K562 (cell line): ENCODE measurements at regions not wholly inside any gene's neighbourhood (a gene's known extent, or its start where the extent isn't known, plus 50 kb on each side); places are given as distances from the start of the nearest gene placed in this dataset.

Source experiments
- ATAC-seq: fragments of 200-7000 bp; cut with Tn5 transposase; 3 replicates; pipeline ENCODE4 v1.9.1; 2020; ENCODE audit warnings: moderate library complexity
- BruUV-seq: library from RNA; stranded (reverse); fragments of 400-500 nt; replicated peaks from 2 replicates; lab custom pipeline; 2021; lab: Mats Ljungman, UMichigan
- CTCF ChIA-PET: fragments of 300-600 bp; formaldehyde crosslinking; extraction: SDS; loops from one replicate; lab custom pipeline; 2021; ENCODE audit warnings: low intra/inter-chr PET ratio; lab: Yijun Ruan, JAX
- POLR2A ChIA-PET: fragments of 300-600, 350-650 bp; sonication (Branson Sonifier 250); formaldehyde crosslinking; extraction: SDS; loops from one replicate; lab custom pipeline; 2021; ENCODE audit warnings: antibody characterized with exemption, inconsistent platforms; lab: Yijun Ruan, JAX
- DNase-seq, 4 experiments: peaks; one replicate each; pipeline versions ENCODE4 v3.0.0 to v3.0.0-alpha.2; 2011 to 2018; ENCODE audit warnings: low spot score in 3 of 4, mixed read lengths in 3 of 4; ENCODE audit errors: extremely low read depth in 1 of 4
- FAIRE-seq: peaks from 2 replicates; lab custom pipeline; 2011; peaks lifted over from hg19 to GRCh38; lab: Jason Lieb, UNC
- H2AFZ ChIP-seq: 2 replicates; pipeline ENCODE4 v1.6.0; 2011; ENCODE audit warnings: low read depth, low read length, control low read depth, inconsistent platforms
- H3K27ac ChIP-seq: fragments of 200-600 bp; 3 replicates; pipeline ENCODE4 v1.8.0; 2011; ENCODE audit warnings: low read depth, mild to moderate bottlenecking, control low read depth, inconsistent platforms, low read length, moderate library complexity, mixed read lengths; ENCODE audit errors: extremely low read depth
- H3K27me3 ChIP-seq, 2 experiments: fragments of 300-600 bp in 1 of 2; 2 replicates in 1 of 2; 3 replicates in 1 of 2; pipeline versions ENCODE4 v1.6.0 to v1.8.0; 2011; ENCODE audit warnings: inconsistent platforms in 2 of 2, low read length in 2 of 2, mild to moderate bottlenecking in 1 of 2, mixed read lengths in 1 of 2, moderate library complexity in 1 of 2; ENCODE audit not compliant: control insufficient read depth in 2 of 2, insufficient read depth in 2 of 2
- H3K36me3 ChIP-seq: fragments of 300-600 bp; 3 replicates; pipeline ENCODE4 v1.8.0; 2011; ENCODE audit warnings: mild to moderate bottlenecking, low read length, inconsistent platforms; ENCODE audit not compliant: control insufficient read depth, insufficient read depth
- H3K4me1 ChIP-seq, 2 experiments: fragments of 200-600 bp in 1 of 2; replicated peaks in 1 of 2; 2 replicates in 1 of 2; 3 replicates in 1 of 2; pipeline versions ENCODE4 v1.5.1 to v1.8.0; 2011; ENCODE audit warnings: inconsistent platforms in 2 of 2, low read length in 2 of 2, mild to moderate bottlenecking in 1 of 2, mixed read lengths in 1 of 2, moderate library complexity in 1 of 2; ENCODE audit not compliant: control insufficient read depth in 2 of 2, insufficient read depth in 2 of 2
- H3K4me2 ChIP-seq: 2 replicates; pipeline ENCODE4 v1.6.1; 2011; ENCODE audit warnings: low read length, control low read depth, inconsistent platforms, mixed read lengths; ENCODE audit not compliant: insufficient read depth
- H3K4me3 ChIP-seq: fragments of 200-600 bp; sonication (generic), shearing (Covaris generic); 2 replicates; pipeline ENCODE4 v1.5.1; 2016; ENCODE audit warnings: control low read depth, inconsistent platforms
- H3K79me2 ChIP-seq: fragments of 200-600 bp; 3 replicates; pipeline ENCODE4 v1.8.0; 2011; ENCODE audit warnings: low read length, inconsistent platforms; ENCODE audit not compliant: control insufficient read depth, insufficient read depth
- H3K9ac ChIP-seq, 2 experiments: 2 replicates each; pipeline versions ENCODE4 v1.6.0 to v1.6.1; 2011; ENCODE audit warnings: low read depth in 2 of 2, low read length in 2 of 2, control low read depth in 1 of 2, inconsistent platforms in 1 of 2, mild to moderate bottlenecking in 1 of 2, mixed read lengths in 1 of 2; ENCODE audit not compliant: insufficient read depth in 1 of 2
- H3K9me1 ChIP-seq: one replicate; pipeline ENCODE4 v1.6.0; 2011; ENCODE audit warnings: inconsistent platforms, mild to moderate bottlenecking, low read length, moderate library complexity; ENCODE audit not compliant: control insufficient read depth, insufficient read depth
- H3K9me3 ChIP-seq: replicated peaks from 2 replicates; pipeline ENCODE4 v1.5.1; 2011; ENCODE audit warnings: low read depth, low read length, inconsistent platforms; ENCODE audit not compliant: control insufficient read depth, insufficient read depth
- H4K20me1 ChIP-seq: replicated peaks from 2 replicates; pipeline ENCODE4 v1.6.1; 2011; ENCODE audit warnings: low read length, inconsistent platforms, mixed read lengths; ENCODE audit not compliant: control insufficient read depth, insufficient read depth
- CBX5 ChIP-seq: IDR thresholded peaks from 2 replicates; pipeline ENCODE4 v1.6.1; 2014; ENCODE audit warnings: low read depth, borderline replicate concordance
- E2F8 ChIP-seq: fragments of 450-650 bp; IDR thresholded peaks from 2 replicates; pipeline ENCODE4 v1.7.1; 2018; ENCODE audit warnings: mild to moderate bottlenecking, low read depth; ENCODE audit not compliant: partially characterized antibody
- ELF2 ChIP-seq: fragments of 250-450 bp; sonication (Bioruptor Pico); IDR thresholded peaks from 2 replicates; pipeline ENCODE4 v1.5.0; 2021; ENCODE audit warnings: mild to moderate bottlenecking
- FOXK1 ChIP-seq: sonication (generic); formaldehyde crosslinking; IDR thresholded peaks from 2 replicates; pipeline ENCODE4 v1.8.0; 2022; ENCODE audit warnings: missing genetic modification reagents, mild to moderate bottlenecking, borderline replicate concordance
- KAT7 ChIP-seq: sonication (generic); formaldehyde crosslinking; IDR thresholded peaks from 2 replicates; pipeline ENCODE4 v1.8.0; 2022; ENCODE audit warnings: missing genetic modification reagents, mild to moderate bottlenecking, borderline replicate concordance
- KLF16 ChIP-seq: IDR thresholded peaks from 2 replicates; pipeline ENCODE4 v1.6.1; 2016; ENCODE audit warnings: antibody characterized with exemption
- NR1H2 ChIP-seq: sonication (generic); formaldehyde crosslinking; IDR thresholded peaks from 2 replicates; pipeline ENCODE4 v1.4.0; 2020; ENCODE audit warnings: mild to moderate bottlenecking, missing genetic modification reagents
- PRPF4 ChIP-seq: fragments of 200-400 bp; formaldehyde crosslinking; IDR thresholded peaks from one replicate; pipeline ENCODE4 v1.6.1; 2017; ENCODE audit warnings: low read length, low read depth, mild to moderate bottlenecking; ENCODE audit not compliant: insufficient read depth, poor library complexity, severe bottlenecking
- TRIM25 ChIP-seq: fragments of 450-650 bp; IDR thresholded peaks from 2 replicates; pipeline ENCODE4 v1.7.0; 2016; ENCODE audit warnings: borderline replicate concordance
- TSC22D4 ChIP-seq: fragments of 450-650 bp; IDR thresholded peaks from 2 replicates; pipeline ENCODE4 v1.6.1; 2016; ENCODE audit warnings: missing genetic modification characterization, missing biosample characterization, control low read depth
- USF1 ChIP-seq: sonication (generic); formaldehyde crosslinking; IDR thresholded peaks from 2 replicates; pipeline ENCODE4 v1.9.0; 2022; ENCODE audit warnings: mild to moderate bottlenecking, missing genetic modification reagents
- ZNF436 ChIP-seq: fragments of 250-450, 450-650 bp; sonication (Bioruptor Pico); formaldehyde crosslinking; IDR thresholded peaks from 2 replicates; pipeline ENCODE4 v1.7.0; 2020; ENCODE audit warnings: mild to moderate bottlenecking
- WGBS: fragments of 100-300 bp; shearing (Covaris generic); methylation state at CpG from one replicate; pipeline ENCODE4 v1.1.6; 2016; ENCODE audit warnings: low coverage, mixed read lengths; ENCODE audit not compliant: insufficient coverage; ENCODE audit errors: missing lambda C conversion rate; 5-methylcytosine and 5-hydroxymethylcytosine counted together
- in situ Hi-C: fragments of 300-500 bp; cut with MboI; formaldehyde crosslinking; loops from 4 replicates; pipeline ENCODE4 v1.15.0; 2018; ENCODE audit warnings: inconsistent platforms, mixed read lengths
- intact Hi-C: fragments of 100-400 bp; cut with micrococcal nuclease; formaldehyde crosslinking; loops from 2 replicates; pipeline ENCODE4 v1.14.2; 2022

GRCh38 chr7:47707583-47707982 lies 125.7 kb upstream of the TNS3 start:
- FAIRE-seq (no peak), DNase-seq (no peak), ATAC-seq (no peak)
- Histone ChIP-seq H3K4me2 (no peak overlapping the region), H3K4me3 (no peak overlapping the region), H3K27me3 (peaks cover 3 to 17% of the 10 kb centered on the region in 2 experiments; a peak in 4 of 5 replicates), H3K79me2 (no peaks in the 10 kb centered on the region), H3K4me1 (no peaks in the 10 kb centered on the region)
- intact Hi-C loops: no loop called here
- WGBS: 14% methylated on average over 6 of the region's 6 CpGs
- in situ Hi-C loops: no loop called here
- TF ChIP-seq KAT7 (CRISPR knock-in tag) (no peak), PRPF4 (no peak), E2F8 (no peak), CBX5 (no peak), TSC22D4 (tag) (no peak), ZNF436 (CRISPR knock-in tag) (no peak), NR1H2 (CRISPR knock-in tag) (no peak), ELF2 (CRISPR knock-in tag) (no peak), FOXK1 (no peak), TRIM25 (no peak), USF1 (CRISPR knock-in tag) (no peak), KLF16 (no peak)
- TF ChIP-seq, all 486 proteins: peak for 0
- Histone ChIP-seq H4K20me1 (no peaks in the 10 kb centered on the region; the same call in 1 of the 2 replicates), H2AFZ (no peak overlapping the region), H3K9ac (no peak overlapping the region), H3K9me1 (no peaks in the 10 kb centered on the region), H3K9me3 (no peaks in the 10 kb centered on the region), H3K27ac (no peak overlapping the region), H3K36me3 (no peaks in the 10 kb centered on the region)
- POLR2A ChIA-PET: no interaction called here
- BruUV-seq: no TSS peak
- CTCF ChIA-PET: no interaction called here
